WTC11 (cell line): ENCODE measurements at regions not wholly inside any gene's neighbourhood (a gene's known extent, or its start where the extent isn't known, plus 50 kb on each side); places are given as distances from the start of the nearest gene placed in this dataset.

Experiments used
- E2F4 ChIP-seq: sonication (generic); formaldehyde crosslinking; IDR thresholded peaks from 2 replicates; pipeline ENCODE4 v1.8.1; 2022; ENCODE audit warnings: low read depth, mild to moderate bottlenecking, moderate library complexity, missing genetic modification reagents, borderline replicate concordance
- FOXK1 ChIP-seq: sonication (generic); formaldehyde crosslinking; IDR thresholded peaks from 2 replicates; pipeline ENCODE4 v1.8.0; 2022; ENCODE audit warnings: mild to moderate bottlenecking, moderate library complexity, missing genetic modification reagents
- RELA ChIP-seq: sonication (generic); formaldehyde crosslinking; IDR thresholded peaks from 2 replicates; pipeline ENCODE4 v1.8.1; 2022; ENCODE audit warnings: missing genetic modification reagents, mild to moderate bottlenecking, borderline replicate concordance
- SP1 ChIP-seq: sonication (generic); formaldehyde crosslinking; conservative IDR thresholded peaks from 2 replicates; pipeline ENCODE4 v1.8.1; 2022; ENCODE audit warnings: missing genetic modification reagents
- TF ChIP-seq, protein P1 (sequence below): fragments of 200-600 bp; IDR thresholded peaks from 2 replicates; pipeline ENCODE4 v1.8.0; 2022; ENCODE audit warnings: antibody characterized with exemption
- TF ChIP-seq, protein P2 (sequence below): sonication (generic); formaldehyde crosslinking; IDR thresholded peaks from 2 replicates; pipeline ENCODE4 v1.8.1; 2023; ENCODE audit warnings: mild to moderate bottlenecking, missing genetic modification reagents, moderate library complexity

DNA sequence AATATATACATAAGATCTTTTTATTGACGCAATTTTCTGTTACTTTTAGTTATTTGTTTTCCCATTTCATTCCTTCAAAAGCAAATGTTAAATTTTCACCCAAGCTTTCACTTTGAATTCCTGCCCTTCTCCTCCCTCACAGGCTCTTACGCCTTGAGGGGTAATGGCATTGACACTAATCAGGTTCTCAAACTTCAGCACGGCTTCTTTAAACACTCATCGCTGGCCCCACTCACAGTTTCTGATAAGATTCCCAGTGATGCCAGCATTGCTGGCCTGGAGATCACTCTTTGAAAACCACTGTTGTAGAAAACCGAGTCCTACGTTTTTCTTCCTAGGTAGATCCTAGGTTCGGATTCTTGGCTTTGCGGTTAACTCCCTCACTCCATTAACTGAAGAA is 105.6 kb upstream of the EPB41L3 start:
- TF ChIP-seq, protein P1, sequence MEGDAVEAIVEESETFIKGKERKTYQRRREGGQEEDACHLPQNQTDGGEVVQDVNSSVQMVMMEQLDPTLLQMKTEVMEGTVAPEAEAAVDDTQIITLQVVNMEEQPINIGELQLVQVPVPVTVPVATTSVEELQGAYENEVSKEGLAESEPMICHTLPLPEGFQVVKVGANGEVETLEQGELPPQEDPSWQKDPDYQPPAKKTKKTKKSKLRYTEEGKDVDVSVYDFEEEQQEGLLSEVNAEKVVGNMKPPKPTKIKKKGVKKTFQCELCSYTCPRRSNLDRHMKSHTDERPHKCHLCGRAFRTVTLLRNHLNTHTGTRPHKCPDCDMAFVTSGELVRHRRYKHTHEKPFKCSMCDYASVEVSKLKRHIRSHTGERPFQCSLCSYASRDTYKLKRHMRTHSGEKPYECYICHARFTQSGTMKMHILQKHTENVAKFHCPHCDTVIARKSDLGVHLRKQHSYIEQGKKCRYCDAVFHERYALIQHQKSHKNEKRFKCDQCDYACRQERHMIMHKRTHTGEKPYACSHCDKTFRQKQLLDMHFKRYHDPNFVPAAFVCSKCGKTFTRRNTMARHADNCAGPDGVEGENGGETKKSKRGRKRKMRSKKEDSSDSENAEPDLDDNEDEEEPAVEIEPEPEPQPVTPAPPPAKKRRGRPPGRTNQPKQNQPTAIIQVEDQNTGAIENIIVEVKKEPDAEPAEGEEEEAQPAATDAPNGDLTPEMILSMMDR: no peak
- TF ChIP-seq RELA (CRISPR knock-in tag): no peak
- TF ChIP-seq FOXK1 (CRISPR knock-in tag): no peak
- no peak for TF ChIP-seq E2F4 (CRISPR knock-in tag)
- TF ChIP-seq SP1: no peak
- TF ChIP-seq, protein P2, sequence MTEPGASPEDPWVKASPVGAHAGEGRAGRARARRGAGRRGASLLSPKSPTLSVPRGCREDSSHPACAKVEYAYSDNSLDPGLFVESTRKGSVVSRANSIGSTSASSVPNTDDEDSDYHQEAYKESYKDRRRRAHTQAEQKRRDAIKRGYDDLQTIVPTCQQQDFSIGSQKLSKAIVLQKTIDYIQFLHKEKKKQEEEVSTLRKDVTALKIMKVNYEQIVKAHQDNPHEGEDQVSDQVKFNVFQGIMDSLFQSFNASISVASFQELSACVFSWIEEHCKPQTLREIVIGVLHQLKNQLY: no peak
